ENCODE measurements at regions not wholly inside any gene's neighbourhood (a gene's known extent, or its start where the extent isn't known, plus 50 kb on each side); places are given as distances from the start of the nearest gene placed in this dataset.
"Not testable (repeated sequence)": the region's sequence is repeated elsewhere in the genome, so short reads cannot be mapped to it uniquely, and the experiment has no call there.

GRCh38 chr13:107916902-107917301 lies 298.4 kb downstream of the LIG4 start:
- TF ChIP-seq CTCF (IDR thresholded peaks at IDR 0.05; ENCODE audit: insufficient read depth, low read depth, low read length); EZH2 (IDR thresholded peaks at IDR 0.05; ENCODE audit: insufficient read depth, low read length): not testable (repeated sequence)

All from astrocyte (in vitro differentiated cells and primary cell).